Ishikawa (cell line): ENCODE measurements at regions not wholly inside any gene's neighbourhood (a gene's known extent, or its start where the extent isn't known, plus 50 kb on each side); places are given as distances from the start of the nearest gene placed in this dataset.
A peak's percentile ranks its signal among the peaks of the same experiment; 100 is the strongest.

Source experiments
- CEBPB ChIP-seq: IDR thresholded peaks from 2 replicates; pipeline ENCODE4 v1.6.1; 2012
- CREB1 ChIP-seq: IDR thresholded peaks from 2 replicates; pipeline ENCODE4 v1.6.1; 2012; ENCODE audit warnings: low read depth
- EGR1 ChIP-seq: IDR thresholded peaks from 2 replicates; pipeline ENCODE4 v1.6.1; 2012
- EP300 ChIP-seq: IDR thresholded peaks from 2 replicates; pipeline ENCODE4 v1.6.1; 2012; ENCODE audit warnings: borderline replicate concordance
- FOXM1 ChIP-seq: IDR thresholded peaks from 2 replicates; pipeline ENCODE4 v1.6.1; 2012; ENCODE audit warnings: low read depth, borderline replicate concordance
- NFIC ChIP-seq: IDR thresholded peaks from 2 replicates; pipeline ENCODE4 v1.6.1; 2012
- RAD21 ChIP-seq: IDR thresholded peaks from 2 replicates; pipeline ENCODE4 v1.6.1; 2012; ENCODE audit warnings: low read depth
- TAF1 ChIP-seq: IDR thresholded peaks from 2 replicates; pipeline ENCODE4 v1.6.1; 2012; ENCODE audit warnings: low read depth, mild to moderate bottlenecking
- TCF12 ChIP-seq: IDR thresholded peaks from 2 replicates; pipeline ENCODE4 v1.6.1; 2012; ENCODE audit warnings: low read depth
- TEAD4 ChIP-seq: IDR thresholded peaks from 2 replicates; pipeline ENCODE4 v1.6.1; 2012
- YY1 ChIP-seq: IDR thresholded peaks from 2 replicates; pipeline ENCODE4 v1.6.1; 2012; ENCODE audit warnings: low read depth
- ZBTB7A ChIP-seq: IDR thresholded peaks from 2 replicates; pipeline ENCODE4 v1.6.1; 2012; ENCODE audit warnings: low read depth
- TF ChIP-seq, protein P1 (sequence below): IDR thresholded peaks from 2 replicates; pipeline ENCODE4 v1.6.1; 2012
- TF ChIP-seq, protein P2 (sequence below): IDR thresholded peaks from 2 replicates; pipeline ENCODE4 v1.6.1; 2012
- TF ChIP-seq, protein P3 (sequence below): IDR thresholded peaks from 2 replicates; pipeline ENCODE4 v1.6.1; 2012; ENCODE audit warnings: low read depth, mild to moderate bottlenecking

DNA sequence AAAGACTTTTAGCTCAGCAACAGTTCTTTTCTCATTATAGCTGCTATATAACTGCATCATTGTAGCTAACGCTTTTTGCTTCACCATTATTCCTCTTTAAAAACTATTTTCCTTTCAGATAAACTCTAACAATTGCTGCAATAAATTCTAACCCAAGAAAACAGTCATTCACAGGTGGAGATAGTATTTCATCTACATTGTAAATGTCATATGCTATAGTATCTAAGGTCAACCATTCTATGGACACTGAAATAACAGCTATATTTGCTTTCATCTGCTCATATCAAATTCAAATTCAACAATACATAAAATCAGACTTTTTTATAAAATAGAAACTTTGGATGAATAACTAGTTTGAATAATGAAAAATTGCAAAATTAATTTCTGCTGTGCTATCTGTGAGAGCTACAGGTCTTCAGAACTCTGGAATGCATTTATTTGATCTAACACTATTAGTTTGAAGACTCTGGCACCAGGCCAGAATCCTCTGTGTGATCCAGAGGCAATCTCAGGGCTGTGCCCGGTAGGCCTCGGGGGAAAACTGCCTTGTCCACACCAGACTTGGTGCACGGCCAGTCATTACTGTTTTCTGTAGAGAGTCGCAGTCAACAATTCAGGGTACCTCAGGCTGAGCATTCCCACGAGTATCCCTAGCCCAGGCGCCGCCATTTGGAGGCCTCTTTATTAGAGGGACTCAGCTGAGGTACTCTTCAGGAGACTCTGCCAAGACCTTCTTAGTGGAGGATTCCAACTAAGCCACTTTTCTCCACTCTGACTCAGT lies 332.4 kb downstream of the SLC7A11 start:
- TF ChIP-seq CREB1 = no peak
- peak; percentile 69 for TF ChIP-seq NFIC

DNA sequence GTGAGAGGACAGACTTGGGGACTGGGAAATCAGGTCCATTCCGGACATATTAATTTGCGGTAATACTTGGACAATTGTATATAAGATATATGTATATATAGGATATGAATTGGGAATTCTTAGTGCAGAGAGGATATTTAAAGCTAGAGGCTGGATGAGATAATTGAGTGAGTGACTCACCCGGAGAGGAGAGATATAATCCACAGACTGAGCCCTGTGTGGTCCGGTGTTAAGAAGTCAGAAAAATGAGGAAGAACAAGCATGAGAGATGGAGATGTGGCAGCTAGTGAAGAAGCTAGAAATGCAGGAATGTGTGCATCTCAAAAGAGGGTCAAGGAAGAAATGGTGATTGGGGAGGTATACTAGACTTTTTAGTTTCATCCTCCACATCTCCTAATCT lies 336.2 kb downstream of the SLC7A11 start:
- TF ChIP-seq TAF1 (no peak), EP300 (no peak), TCF12 (no peak), EGR1 (no peak), RAD21 (no peak), YY1 (no peak), NFIC (no peak), CREB1 (no peak)
- TF ChIP-seq, protein P1, sequence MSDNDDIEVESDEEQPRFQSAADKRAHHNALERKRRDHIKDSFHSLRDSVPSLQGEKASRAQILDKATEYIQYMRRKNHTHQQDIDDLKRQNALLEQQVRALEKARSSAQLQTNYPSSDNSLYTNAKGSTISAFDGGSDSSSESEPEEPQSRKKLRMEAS = no peak
- TF ChIP-seq, protein P2, sequence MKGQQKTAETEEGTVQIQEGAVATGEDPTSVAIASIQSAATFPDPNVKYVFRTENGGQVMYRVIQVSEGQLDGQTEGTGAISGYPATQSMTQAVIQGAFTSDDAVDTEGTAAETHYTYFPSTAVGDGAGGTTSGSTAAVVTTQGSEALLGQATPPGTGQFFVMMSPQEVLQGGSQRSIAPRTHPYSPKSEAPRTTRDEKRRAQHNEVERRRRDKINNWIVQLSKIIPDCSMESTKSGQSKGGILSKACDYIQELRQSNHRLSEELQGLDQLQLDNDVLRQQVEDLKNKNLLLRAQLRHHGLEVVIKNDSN = no peak

DNA sequence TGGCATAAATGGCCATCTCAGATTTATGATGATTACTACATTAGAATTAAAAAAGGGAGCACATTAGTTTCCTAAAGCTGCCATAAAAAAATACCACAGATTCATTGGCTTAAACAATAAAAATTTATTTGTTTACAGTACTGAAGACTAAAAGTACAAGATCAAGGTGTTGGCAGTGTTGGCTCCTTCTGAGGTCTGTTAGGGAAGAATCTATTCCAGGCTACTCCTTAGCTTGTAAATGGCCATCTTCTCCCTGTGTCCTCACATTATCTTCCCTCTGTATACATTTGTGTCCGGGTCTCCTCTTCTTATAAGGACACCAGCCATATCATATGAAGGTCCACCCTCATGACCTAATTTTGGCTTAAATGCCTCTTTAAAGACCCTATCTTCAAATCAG lies 341.0 kb downstream of the SLC7A11 start:
- TF ChIP-seq, protein P3, sequence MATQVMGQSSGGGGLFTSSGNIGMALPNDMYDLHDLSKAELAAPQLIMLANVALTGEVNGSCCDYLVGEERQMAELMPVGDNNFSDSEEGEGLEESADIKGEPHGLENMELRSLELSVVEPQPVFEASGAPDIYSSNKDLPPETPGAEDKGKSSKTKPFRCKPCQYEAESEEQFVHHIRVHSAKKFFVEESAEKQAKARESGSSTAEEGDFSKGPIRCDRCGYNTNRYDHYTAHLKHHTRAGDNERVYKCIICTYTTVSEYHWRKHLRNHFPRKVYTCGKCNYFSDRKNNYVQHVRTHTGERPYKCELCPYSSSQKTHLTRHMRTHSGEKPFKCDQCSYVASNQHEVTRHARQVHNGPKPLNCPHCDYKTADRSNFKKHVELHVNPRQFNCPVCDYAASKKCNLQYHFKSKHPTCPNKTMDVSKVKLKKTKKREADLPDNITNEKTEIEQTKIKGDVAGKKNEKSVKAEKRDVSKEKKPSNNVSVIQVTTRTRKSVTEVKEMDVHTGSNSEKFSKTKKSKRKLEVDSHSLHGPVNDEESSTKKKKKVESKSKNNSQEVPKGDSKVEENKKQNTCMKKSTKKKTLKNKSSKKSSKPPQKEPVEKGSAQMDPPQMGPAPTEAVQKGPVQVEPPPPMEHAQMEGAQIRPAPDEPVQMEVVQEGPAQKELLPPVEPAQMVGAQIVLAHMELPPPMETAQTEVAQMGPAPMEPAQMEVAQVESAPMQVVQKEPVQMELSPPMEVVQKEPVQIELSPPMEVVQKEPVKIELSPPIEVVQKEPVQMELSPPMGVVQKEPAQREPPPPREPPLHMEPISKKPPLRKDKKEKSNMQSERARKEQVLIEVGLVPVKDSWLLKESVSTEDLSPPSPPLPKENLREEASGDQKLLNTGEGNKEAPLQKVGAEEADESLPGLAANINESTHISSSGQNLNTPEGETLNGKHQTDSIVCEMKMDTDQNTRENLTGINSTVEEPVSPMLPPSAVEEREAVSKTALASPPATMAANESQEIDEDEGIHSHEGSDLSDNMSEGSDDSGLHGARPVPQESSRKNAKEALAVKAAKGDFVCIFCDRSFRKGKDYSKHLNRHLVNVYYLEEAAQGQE = no peak
- TF ChIP-seq, protein P1 = no peak

DNA sequence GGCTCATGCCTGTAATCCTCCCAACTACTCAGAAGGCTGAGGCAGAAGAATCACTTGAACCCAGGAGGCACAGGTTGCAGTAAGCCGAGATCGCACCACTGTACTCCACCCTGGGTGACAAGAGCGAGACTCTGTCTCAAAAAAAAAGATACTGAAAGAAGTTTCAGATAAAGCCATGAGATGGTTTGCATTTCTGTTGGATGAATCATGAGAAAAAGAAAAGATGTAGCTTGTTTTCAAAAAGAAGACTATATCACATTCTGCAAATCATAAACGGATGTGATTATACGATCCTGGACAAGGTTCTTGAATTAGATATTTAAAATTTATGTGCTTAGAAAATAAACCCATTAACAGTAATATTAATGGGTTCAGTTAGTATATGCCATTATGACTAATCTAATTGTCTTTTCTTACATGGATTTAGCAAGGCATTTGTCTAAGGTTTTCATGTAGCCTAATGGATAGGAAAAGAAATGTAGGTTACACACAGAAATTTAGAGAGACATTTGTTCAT lies 345.9 kb downstream of the SLC7A11 start:
- TF ChIP-seq RAD21 = no peak
- no peak for TF ChIP-seq EP300
- no peak for TF ChIP-seq ZBTB7A
- TF ChIP-seq CEBPB = no peak
- TF ChIP-seq TEAD4 = no peak
- TF ChIP-seq NFIC = no peak

DNA sequence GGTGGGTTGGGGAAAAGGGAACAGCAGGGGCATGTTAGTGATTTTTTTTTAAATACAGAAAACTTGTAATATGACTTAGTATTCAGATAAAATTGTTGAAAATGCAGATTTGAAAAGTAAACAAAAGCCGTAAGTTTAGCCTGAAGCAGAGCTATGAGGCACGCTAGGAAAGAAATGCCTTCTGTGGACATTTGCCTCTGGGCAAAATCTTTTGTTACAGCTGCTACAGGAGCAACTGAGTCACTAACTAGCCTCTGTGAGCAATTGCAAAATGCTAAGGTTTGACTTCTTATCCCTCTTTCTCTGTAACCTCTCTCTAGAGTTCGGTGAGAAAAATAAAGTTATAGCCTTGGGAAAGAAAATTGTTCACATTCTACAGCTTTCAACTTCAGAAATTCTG lies 350.0 kb downstream of the SLC7A11 start:
- TF ChIP-seq CEBPB = no peak
- TF ChIP-seq, protein P2 = no peak
- no peak for TF ChIP-seq TAF1

DNA sequence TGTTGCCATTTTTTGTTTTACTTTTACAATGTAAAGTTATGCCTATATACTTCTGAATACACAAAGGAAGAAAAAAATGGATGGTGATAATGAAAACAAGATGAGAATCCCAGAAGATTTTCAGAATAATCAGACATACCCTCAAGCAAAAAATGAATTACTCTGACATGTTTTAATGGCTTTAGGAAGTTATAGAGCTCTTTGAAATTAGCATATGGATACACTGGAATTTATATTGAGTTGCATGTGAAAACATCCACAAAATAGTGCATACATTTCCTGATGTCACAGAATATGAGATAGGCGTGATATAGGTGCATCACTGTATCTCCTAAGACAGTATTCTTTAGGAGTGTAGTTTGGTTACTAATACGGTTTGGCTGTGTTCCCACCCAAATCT lies 351.3 kb downstream of the SLC7A11 start:
- no peak for TF ChIP-seq YY1
- TF ChIP-seq FOXM1 = no peak
- TF ChIP-seq RAD21 = no peak
- no peak for TF ChIP-seq TAF1
- TF ChIP-seq, protein P3 = no peak
- TF ChIP-seq CREB1 = no peak
- TF ChIP-seq EP300 = no peak

DNA sequence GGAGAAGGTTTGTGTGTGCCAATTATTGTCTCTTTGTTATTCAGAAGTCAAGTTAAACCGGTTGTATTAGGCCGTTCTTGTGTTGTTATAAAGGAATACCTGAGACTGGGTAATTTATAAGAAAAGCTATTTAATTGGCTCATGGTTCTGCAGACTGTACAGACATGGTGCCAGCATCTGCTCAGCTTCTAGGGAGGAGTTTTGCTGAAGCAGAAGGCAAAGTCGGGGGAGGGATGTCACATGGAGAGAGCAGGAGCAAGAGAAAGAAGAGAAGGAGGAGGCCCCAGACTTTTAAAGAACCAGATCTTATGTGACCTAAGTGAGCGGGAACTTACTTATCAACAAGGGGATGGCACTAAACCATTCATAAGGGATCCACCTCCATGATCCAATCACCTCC lies 349.3 kb upstream of the PCDH18 start:
- no peak for TF ChIP-seq TAF1
- TF ChIP-seq YY1 = no peak
- no peak for TF ChIP-seq EGR1
- TF ChIP-seq TCF12 = no peak
- TF ChIP-seq CEBPB = no peak
- TF ChIP-seq CREB1 = no peak
- TF ChIP-seq, protein P2 = no peak
- no peak for TF ChIP-seq NFIC
- no peak for TF ChIP-seq FOXM1
- TF ChIP-seq, protein P1 = no peak
- no peak for TF ChIP-seq EP300
- no peak for TF ChIP-seq ZBTB7A
- TF ChIP-seq TEAD4 = no peak
- TF ChIP-seq, protein P3 = no peak
- TF ChIP-seq RAD21 = no peak
